Activated T-cell treated with anti-CD3 and anti-CD28 coated beads for 4 hours (primary cell): ENCODE measurements at regions not wholly inside any gene's neighbourhood (a gene's known extent, or its start where the extent isn't known, plus 50 kb on each side); places are given as distances from the start of the nearest gene placed in this dataset.
"Not testable (repeated sequence)": the region's sequence is repeated elsewhere in the genome, so short reads cannot be mapped to it uniquely, and the experiment has no call there.

ENCODE experiments used
- DNase-seq: peaks from one replicate; pipeline ENCODE4 v3.0.0-alpha.2; 2020

DNA sequence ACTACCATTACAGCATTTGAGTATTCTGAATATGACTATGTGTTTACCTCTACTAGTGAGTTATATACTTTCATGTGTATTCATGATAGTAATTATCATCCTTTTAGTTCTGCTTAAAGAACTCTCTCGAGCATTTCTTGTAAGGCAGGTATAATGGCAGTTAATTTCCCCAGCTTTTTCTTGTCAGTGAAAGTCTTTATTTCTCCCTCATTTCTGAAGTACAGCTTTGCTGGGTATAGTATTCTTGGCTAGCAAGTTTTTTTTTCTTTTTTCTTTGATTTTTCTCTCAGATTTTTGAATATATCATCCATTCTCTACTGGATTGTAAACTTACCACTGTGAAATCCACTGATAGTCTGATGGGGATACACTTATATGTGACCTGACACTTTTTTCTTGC lies 165.9 kb upstream of the ARHGAP5 start:
- DNase-seq, result no peak

GRCh38 chr14:31913370-31913769 lies 163.7 kb upstream of the ARHGAP5 start:
- DNase-seq, result no peak

- not testable (repeated sequence) for DNase-seq
These were observed 158.8 kb upstream of the ARHGAP5 start for GRCh38 chr14:31918289-31918688.

- no peak for DNase-seq
These were observed 157.1 kb upstream of the ARHGAP5 start for GRCh38 chr14:31920001-31920400.

DNA sequence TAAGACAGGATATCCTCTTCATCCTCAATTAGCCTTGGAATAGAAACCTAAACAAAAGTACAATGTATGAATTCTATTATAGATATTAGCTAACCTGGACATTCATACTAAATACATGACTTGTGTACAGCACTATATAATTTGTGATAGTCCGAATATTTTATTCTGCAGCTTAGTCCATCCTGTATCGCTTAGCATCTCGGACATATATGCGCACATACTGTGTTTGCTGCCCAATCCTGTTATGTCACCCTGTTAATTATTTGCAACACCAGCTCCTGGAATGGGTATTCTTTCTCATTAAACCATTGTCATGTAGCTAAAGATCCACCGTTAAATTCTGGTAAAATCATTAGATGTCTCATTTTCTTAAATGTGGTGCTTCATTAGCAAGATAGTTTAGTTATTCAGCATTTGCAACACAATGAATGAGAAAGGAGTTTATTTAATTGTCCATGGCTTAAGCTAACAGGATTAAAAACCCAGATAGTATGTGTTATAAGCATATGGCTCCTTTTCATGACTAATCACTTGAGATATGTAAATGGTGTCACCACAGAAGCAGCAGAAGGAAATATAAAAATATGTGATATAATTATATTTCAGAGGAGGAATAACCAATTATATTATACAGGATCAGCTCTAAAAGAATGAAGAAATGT lies 156.0 kb upstream of the ARHGAP5 start:
- DNase-seq, result no peak

GRCh38 chr14:31921721-31922120 lies 155.4 kb upstream of the ARHGAP5 start:
- DNase-seq, result no peak

GRCh38 chr14:31926123-31926522 lies 151.0 kb upstream of the ARHGAP5 start:
- no peak for DNase-seq

DNA sequence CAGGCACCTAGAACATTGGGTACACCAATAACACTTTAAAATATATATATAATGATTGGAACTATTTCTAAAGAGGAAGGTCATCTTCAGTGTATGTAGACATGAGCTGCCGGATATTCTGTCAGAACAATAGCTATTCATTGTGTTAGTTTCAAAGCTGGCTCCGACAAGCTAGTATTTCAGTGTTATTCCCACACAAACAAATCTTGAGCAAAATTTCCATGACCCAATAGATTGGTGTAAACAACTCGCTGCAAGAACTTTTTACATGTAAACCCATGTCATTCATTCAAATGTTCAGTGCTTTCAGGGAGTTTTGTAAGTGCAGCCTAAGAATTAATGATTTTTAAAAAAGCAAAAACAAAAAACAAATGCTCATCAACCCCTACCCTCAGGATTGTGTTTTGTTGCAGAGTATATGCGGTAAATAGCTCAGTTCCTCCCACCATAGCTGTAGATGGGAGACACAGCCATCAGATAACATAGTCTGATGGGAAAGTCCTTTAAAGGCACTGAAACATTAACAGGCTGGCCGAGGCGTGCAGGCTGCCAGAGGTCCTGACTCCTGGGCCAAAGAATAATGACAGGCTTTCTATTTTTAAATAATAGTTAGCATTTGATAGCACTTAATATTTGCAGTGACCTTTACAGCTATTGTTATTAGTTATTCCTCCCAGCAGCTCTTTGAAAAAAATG lies 150.3 kb upstream of the ARHGAP5 start:
- DNase-seq, result no peak

- DNase-seq, result no peak
These were observed 149.7 kb upstream of the ARHGAP5 start for GRCh38 chr14:31927348-31927832.

- DNase-seq, result no peak
These were observed 147.0 kb upstream of the ARHGAP5 start for GRCh38 chr14:31930070-31930469.

GRCh38 chr14:31930493-31931240 lies 146.4 kb upstream of the ARHGAP5 start:
- DNase-seq, result no peak

- DNase-seq, result no peak
These were observed 144.4 kb upstream of the ARHGAP5 start for GRCh38 chr14:31932675-31933074.

DNA sequence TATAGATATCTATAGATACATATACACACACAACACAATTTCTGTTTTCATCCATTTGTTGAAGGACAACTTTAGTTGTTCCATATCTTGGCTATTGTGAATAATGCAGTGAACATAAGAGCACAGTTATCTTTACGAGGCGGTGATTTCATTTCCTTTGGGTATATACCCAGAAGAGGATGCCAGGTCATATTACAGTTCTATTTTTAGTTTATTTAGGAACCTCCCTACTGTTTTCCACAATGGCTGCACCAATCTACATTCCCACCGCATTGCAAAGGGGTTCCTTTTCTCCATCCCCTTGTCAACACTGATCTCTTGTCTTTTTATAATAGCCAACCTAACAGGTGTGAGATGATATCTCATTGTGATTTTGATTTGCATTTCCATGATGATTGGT lies 143.4 kb upstream of the ARHGAP5 start:
- no peak for DNase-seq

DNA sequence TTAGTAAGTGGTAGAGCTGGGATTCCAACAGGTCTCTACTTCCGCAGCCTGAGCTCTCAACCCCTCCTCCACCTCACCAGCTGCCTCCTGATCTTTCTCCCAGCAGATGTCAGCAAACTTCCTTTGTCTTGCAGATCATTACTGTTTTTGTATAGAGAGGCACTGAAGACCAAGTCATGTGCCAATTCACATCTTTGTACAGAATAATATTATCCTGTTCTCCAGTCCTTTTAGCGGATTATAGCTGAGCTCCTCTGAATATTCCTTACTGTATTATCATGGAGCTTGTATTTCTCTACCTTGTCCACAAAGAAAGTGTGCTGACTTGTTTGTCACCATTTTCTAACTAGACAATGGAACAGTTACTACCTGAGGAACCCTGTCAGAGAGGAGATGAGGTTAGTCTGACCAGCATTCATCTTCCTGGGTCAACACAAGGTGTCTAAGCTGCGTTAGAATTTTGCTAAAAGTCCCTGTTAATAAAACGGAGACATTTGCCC lies 142.3 kb upstream of the ARHGAP5 start:
- DNase-seq, result no peak

GRCh38 chr14:31935391-31935790 lies 141.7 kb upstream of the ARHGAP5 start:
- DNase-seq, result no peak

DNA sequence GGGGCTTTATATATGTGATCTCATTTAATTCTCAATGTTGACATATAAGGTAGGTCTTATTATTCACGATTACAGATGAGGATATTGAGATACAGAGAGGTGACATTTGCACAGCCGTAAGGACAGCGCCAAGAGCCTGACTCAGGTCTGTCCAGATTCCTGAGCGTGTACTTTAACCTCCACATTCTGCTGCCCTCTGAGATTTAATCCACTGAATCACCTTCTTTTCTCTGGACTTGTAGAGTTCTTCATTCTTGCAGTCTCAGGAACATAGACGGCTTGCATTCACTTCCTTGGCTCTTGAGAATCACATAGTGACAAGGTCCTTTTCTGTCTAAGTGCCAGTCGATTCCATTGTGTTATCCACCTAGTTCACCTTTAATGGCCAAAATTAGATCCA lies 141.0 kb upstream of the ARHGAP5 start:
- no peak for DNase-seq

GRCh38 chr14:31937730-31938346 lies 139.3 kb upstream of the ARHGAP5 start:
- peak; percentile 47 for DNase-seq

GRCh38 chr14:31939934-31940333 lies 137.2 kb upstream of the ARHGAP5 start:
- DNase-seq, result no peak

DNA sequence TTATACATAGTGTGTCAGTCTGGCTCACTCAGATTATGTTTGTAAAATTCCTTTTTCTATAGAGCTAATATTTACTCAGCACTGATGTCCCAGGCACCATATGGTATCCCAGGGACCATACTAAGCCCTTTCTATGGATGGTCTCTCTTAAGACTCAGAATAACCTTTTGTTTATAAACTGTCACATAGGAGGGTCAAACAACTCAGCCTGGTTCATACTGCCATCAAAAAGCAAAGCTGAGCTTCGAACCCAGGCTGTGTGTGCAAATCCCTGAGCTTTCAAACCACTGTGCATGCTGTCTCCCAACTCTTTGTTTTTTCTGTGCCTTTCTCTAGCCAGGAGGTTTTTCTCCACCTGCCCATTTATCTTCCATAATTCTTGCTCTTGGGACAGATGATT lies 135.6 kb upstream of the ARHGAP5 start:
- DNase-seq, result no peak

- DNase-seq, result no peak
These were observed 134.8 kb upstream of the ARHGAP5 start for GRCh38 chr14:31942166-31942841.

DNA sequence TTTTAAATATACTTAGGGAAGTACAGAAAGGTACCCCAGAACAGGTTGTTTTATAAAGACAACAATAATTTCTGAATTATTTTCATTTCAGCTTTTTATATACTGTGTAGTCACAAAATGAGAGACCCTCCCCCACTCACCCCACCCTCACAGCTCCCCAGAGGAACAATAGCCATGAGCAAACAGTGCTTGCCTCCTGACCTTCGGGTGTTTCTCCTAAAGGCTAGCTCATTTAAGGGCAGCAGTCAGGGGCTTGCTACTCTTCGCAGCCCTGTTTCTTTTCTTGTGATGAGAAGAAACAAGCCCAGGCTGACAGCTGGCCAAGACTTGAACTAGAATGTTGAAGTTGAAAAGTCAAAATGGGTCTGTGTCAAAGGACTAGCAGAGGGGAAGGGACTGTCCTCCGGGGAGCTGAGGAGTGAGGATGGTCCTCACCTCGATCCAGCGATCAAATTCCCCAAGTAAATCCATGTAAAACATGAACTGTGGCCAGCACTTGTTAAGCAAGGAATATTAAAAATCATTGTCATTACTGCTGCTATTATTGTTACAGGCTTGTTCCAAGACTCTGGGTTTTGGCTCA lies 133.8 kb upstream of the ARHGAP5 start:
- DNase-seq, result no peak

DNA sequence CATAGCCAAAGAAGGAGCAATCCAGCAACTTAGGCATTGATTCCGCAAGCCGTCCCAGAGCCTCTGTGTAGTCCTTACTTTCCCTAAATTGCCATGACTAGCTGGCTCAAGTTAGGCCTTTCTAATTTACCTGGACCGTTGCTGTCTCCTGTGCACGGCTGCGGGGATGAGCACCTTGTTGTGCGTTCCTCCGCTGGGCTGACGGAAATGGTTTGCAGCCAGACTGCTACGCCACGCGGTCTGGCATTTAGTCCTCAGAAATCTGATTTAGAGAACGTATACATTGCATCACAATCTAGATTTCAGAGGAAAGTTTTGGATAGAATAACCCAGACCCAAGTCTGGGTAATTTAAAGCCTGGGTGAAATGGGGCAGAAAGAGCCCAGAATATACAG lies 133.2 kb upstream of the ARHGAP5 start:
- DNase-seq, result no peak
